H1 (cell line): ENCODE measurements at regions not wholly inside any gene's neighbourhood (a gene's known extent, or its start where the extent isn't known, plus 50 kb on each side); places are given as distances from the start of the nearest gene placed in this dataset.

Experiments used
- ATF3 ChIP-seq: IDR thresholded peaks from 2 replicates; pipeline ENCODE4 v1.6.1; 2011; ENCODE audit warnings: low read depth, mild to moderate bottlenecking, low read length; ENCODE audit not compliant: insufficient read depth
- BRCA1 ChIP-seq: IDR thresholded peaks from 2 replicates; pipeline ENCODE4 v1.6.1; 2012; ENCODE audit warnings: low read depth, low read length, improper control_type of control experiment
- CTCF ChIP-seq, 3 experiments: IDR thresholded peaks; 1 replicate in 2 of 3; 2 replicates in 1 of 3; pipeline versions ENCODE4 v1.5.1 to v1.6.1; 2011; ENCODE audit warnings: low read length in 3 of 3, mild to moderate bottlenecking in 3 of 3, inconsistent platforms in 2 of 3, low read depth in 1 of 3, moderate library complexity in 1 of 3; ENCODE audit not compliant: insufficient read depth in 1 of 3; ENCODE audit errors: control extremely low read depth in 1 of 3
- FOSL1 ChIP-seq: IDR thresholded peaks from 2 replicates; pipeline ENCODE4 v1.6.1; 2011; ENCODE audit warnings: mild to moderate bottlenecking, low read depth, low read length, moderate library complexity; ENCODE audit not compliant: insufficient read depth
- HDAC2 ChIP-seq, 2 experiments: fragments of 300-600 bp in 1 of 2; sonication (generic) in 1 of 2; IDR thresholded peaks; 2 replicates each; pipeline ENCODE4 v1.6.1; 2011 to 2012; ENCODE audit warnings: low read depth in 2 of 2, low read length in 2 of 2, mild to moderate bottlenecking in 2 of 2, moderate library complexity in 2 of 2, borderline replicate concordance in 1 of 2, inconsistent platforms in 1 of 2
- KDM1A ChIP-seq: fragments of 200-600, 300-600 bp; sonication (generic); IDR thresholded peaks from 2 replicates; pipeline ENCODE4 v1.7.1; 2016; ENCODE audit warnings: mild to moderate bottlenecking, low read length, borderline replicate concordance
- POLR2A ChIP-seq, 2 experiments: IDR thresholded peaks; 1 replicate in 1 of 2; 2 replicates in 1 of 2; pipeline ENCODE4 v1.6.1; 2011; ENCODE audit warnings: low read depth in 2 of 2, low read length in 2 of 2, mild to moderate bottlenecking in 2 of 2; ENCODE audit errors: control extremely low read depth in 1 of 2
- RBBP5 ChIP-seq: IDR thresholded peaks from 2 replicates; pipeline ENCODE4 v1.7.1; 2012; ENCODE audit warnings: low read depth, mild to moderate bottlenecking, inconsistent platforms, low read length, moderate library complexity, borderline replicate concordance
- RFX5 ChIP-seq: IDR thresholded peaks from 2 replicates; pipeline ENCODE4 v1.6.1; 2011; ENCODE audit warnings: low read depth, low read length, improper control_type of control experiment, borderline replicate concordance
- SIN3A ChIP-seq, 2 experiments: IDR thresholded peaks in 1 of 2; conservative IDR thresholded peaks in 1 of 2; 2 replicates each; pipeline ENCODE4 v1.6.1; 2011 to 2012; ENCODE audit warnings: low read length in 2 of 2, improper control_type of control experiment in 1 of 2, low read depth in 1 of 2, mild to moderate bottlenecking in 1 of 2
- SP1 ChIP-seq: IDR thresholded peaks from 2 replicates; pipeline ENCODE4 v1.6.1; 2011; ENCODE audit warnings: low read depth, low read length
- TBP ChIP-seq: IDR thresholded peaks from 2 replicates; pipeline ENCODE4 v1.6.1; 2011; ENCODE audit warnings: low read depth, low read length, improper control_type of control experiment

- TF ChIP-seq TBP (no peak), CTCF (IDR thresholded peaks at IDR 0.05; ENCODE audit: control extremely low read depth in 1 of 3, insufficient read depth in 1 of 3, low read depth in 1 of 3, low read length in 3 of 3) (no peak), KDM1A (no peak), RBBP5 (no peak), RFX5 (no peak), BRCA1 (no peak), SIN3A (conservative IDR thresholded peaks at IDR 0.05 in 1 of 2, IDR thresholded peaks at IDR 0.05 in 1 of 2; ENCODE audit: low read depth in 1 of 2, low read length in 2 of 2) (no peak), FOSL1 (no peak), POLR2A (IDR thresholded peaks at IDR 0.05; ENCODE audit: control extremely low read depth in 1 of 2, low read depth in 2 of 2, low read length in 2 of 2) (no peak), ATF3 (no peak), HDAC2 (IDR thresholded peaks at IDR 0.05; ENCODE audit: borderline replicate concordance in 1 of 2, low read depth in 2 of 2, low read length in 2 of 2) (no peak), SP1 (no peak)
Observed at GRCh38 chr21:15449556-15449955, 280.2 kb upstream of the USP25 start.
